H1 (cell line): ENCODE measurements at regions not wholly inside any gene's neighbourhood (a gene's known extent, or its start where the extent isn't known, plus 50 kb on each side); places are given as distances from the start of the nearest gene placed in this dataset.

Experiments used
- CTCF ChIA-PET: fragments of 300-600 bp; sonication (Branson Sonifier 250); formaldehyde crosslinking; loops from one replicate; lab custom pipeline; 2021; ENCODE audit not compliant: partially characterized antibody; lab: Charles Lee
- POLR2A ChIA-PET: fragments of 300-600 bp; sonication (Branson Sonifier 250); formaldehyde crosslinking; loops from one replicate; lab custom pipeline; 2021; ENCODE audit warnings: inconsistent platforms; ENCODE audit not compliant: partially characterized antibody; lab: Charles Lee
- DNase-seq, 2 experiments: peaks; one replicate each; pipeline versions ENCODE4 v3.0.0 to v3.0.0-alpha.2; 2010 to 2022; ENCODE audit warnings: low spot score in 2 of 2, low read depth in 1 of 2, mixed read lengths in 1 of 2
- FAIRE-seq: peaks from 2 replicates; lab custom pipeline; 2011; peaks lifted over from hg19 to GRCh38; lab: Jason Lieb, UNC
- H2AFZ ChIP-seq: 2 replicates; pipeline ENCODE4 v1.8.1; 2012; ENCODE audit warnings: low read length, inconsistent platforms
- H2AK5ac ChIP-seq: 2 replicates; pipeline ENCODE4 v1.6.1; 2013; ENCODE audit warnings: low read depth, low read length
- H2BK120ac ChIP-seq: replicated peaks from 2 replicates; pipeline ENCODE3; 2013; ENCODE audit warnings: low read depth, low read length, inconsistent platforms
- H2BK12ac ChIP-seq: 2 replicates; pipeline ENCODE4 v1.6.1; 2013; ENCODE audit warnings: low read depth, low read length
- H2BK15ac ChIP-seq: 2 replicates; pipeline ENCODE4 v1.6.1; 2013; ENCODE audit warnings: low read length
- H2BK20ac ChIP-seq: 2 replicates; pipeline ENCODE4 v1.6.1; 2013; ENCODE audit warnings: low read length
- H2BK5ac ChIP-seq: 2 replicates; pipeline ENCODE4 v1.6.1; 2013; ENCODE audit warnings: low read depth, low read length
- H3K14ac ChIP-seq: 2 replicates; pipeline ENCODE4 v1.6.1; 2013; ENCODE audit warnings: inconsistent platforms; ENCODE audit not compliant: insufficient read length
- H3K18ac ChIP-seq: 2 replicates; pipeline ENCODE4 v1.6.1; 2013; ENCODE audit warnings: low read length; ENCODE audit errors: extremely low read depth
- H3K23ac ChIP-seq: 2 replicates; pipeline ENCODE4 v1.6.1; 2013; ENCODE audit warnings: inconsistent platforms; ENCODE audit not compliant: insufficient read length
- H3K23me2 ChIP-seq: 2 replicates; pipeline ENCODE4 v1.6.1; 2013; ENCODE audit warnings: low read depth, low read length
- H3K27ac ChIP-seq: 2 replicates; pipeline ENCODE4 v1.6.1; 2011; ENCODE audit warnings: low read depth, low read length, inconsistent platforms
- H3K27me3 ChIP-seq, 4 experiments: replicated peaks in 1 of 4; 1 replicate in 1 of 4; 2 replicates in 3 of 4; pipeline versions ENCODE4 v1.6.1 to v1.8.1; 2011 to 2013; ENCODE audit warnings: low read length in 3 of 4, mild to moderate bottlenecking in 3 of 4, inconsistent platforms in 2 of 4, mixed read lengths in 2 of 4, moderate library complexity in 1 of 4; ENCODE audit not compliant: control insufficient read depth in 3 of 4, insufficient read depth in 3 of 4; ENCODE audit errors: extremely low read depth in 1 of 4
- H3K36me3 ChIP-seq, 4 experiments: 2 replicates each; pipeline versions ENCODE4 v1.6.1 to v1.8.1; 2011 to 2013; ENCODE audit warnings: mild to moderate bottlenecking in 4 of 4, low read length in 3 of 4, moderate library complexity in 2 of 4, control low read depth in 1 of 4, inconsistent platforms in 1 of 4; ENCODE audit not compliant: insufficient read depth in 4 of 4, control insufficient read depth in 2 of 4
- H3K4ac ChIP-seq: replicated peaks from 2 replicates; pipeline ENCODE3; 2013; ENCODE audit warnings: low read length, low read depth, mixed read lengths, inconsistent platforms; ENCODE audit not compliant: insufficient read length
- H3K4me1 ChIP-seq, 4 experiments: replicated peaks in 1 of 4; 1 replicate in 1 of 4; 2 replicates in 3 of 4; pipeline versions ENCODE4 v1.6.1 to v1.8.1; 2011 to 2013; ENCODE audit warnings: low read length in 3 of 4, inconsistent platforms in 2 of 4, mixed read lengths in 1 of 4; ENCODE audit not compliant: insufficient read depth in 4 of 4, control insufficient read depth in 3 of 4
- H3K4me2 ChIP-seq, 2 experiments: 2 replicates each; pipeline versions ENCODE4 v1.6.1 to v1.8.1; 2011 to 2013; ENCODE audit warnings: low read depth in 2 of 2, low read length in 2 of 2, control low read depth in 1 of 2, inconsistent platforms in 1 of 2, mild to moderate bottlenecking in 1 of 2; ENCODE audit not compliant: insufficient read depth in 1 of 2
- H3K4me3 ChIP-seq, 4 experiments: fragments of 200-600, 300-600 bp in 1 of 4; sonication (generic), shearing (Covaris generic), sonication (Bioruptor Twin) in 1 of 4; 2 replicates each; pipeline versions ENCODE4 v1.5.1 to v1.8.1; 2011 to 2016; ENCODE audit warnings: low read length in 4 of 4, low read depth in 3 of 4, control low read depth in 2 of 4, inconsistent platforms in 2 of 4, mild to moderate bottlenecking in 2 of 4, mixed read lengths in 1 of 4, moderate library complexity in 1 of 4; ENCODE audit not compliant: insufficient read depth in 2 of 4; ENCODE audit errors: extremely low read depth in 1 of 4
- H3K56ac ChIP-seq: replicated peaks from 2 replicates; pipeline ENCODE3; 2013; ENCODE audit warnings: low read depth, mild to moderate bottlenecking, mixed read lengths, low read length, inconsistent platforms; ENCODE audit not compliant: insufficient read length
- H3K79me1 ChIP-seq: 2 replicates; pipeline ENCODE4 v1.6.1; 2013; ENCODE audit warnings: low read depth, low read length, control low read depth
- H3K79me2 ChIP-seq, 2 experiments: 2 replicates each; pipeline versions ENCODE4 v1.6.1 to v1.8.1; 2012 to 2013; ENCODE audit warnings: low read length in 2 of 2, mild to moderate bottlenecking in 2 of 2, inconsistent platforms in 1 of 2; ENCODE audit not compliant: insufficient read depth in 2 of 2, control insufficient read depth in 1 of 2
- H3K9ac ChIP-seq, 4 experiments: replicated peaks in 1 of 4; 1 replicate in 1 of 4; 2 replicates in 3 of 4; pipeline versions ENCODE4 v1.6.1 to v1.8.1; 2011 to 2013; ENCODE audit warnings: low read depth in 3 of 4, low read length in 3 of 4, control low read depth in 2 of 4, mild to moderate bottlenecking in 2 of 4, moderate library complexity in 2 of 4, inconsistent platforms in 1 of 4; ENCODE audit errors: extremely low read depth in 1 of 4
- H3K9me3 ChIP-seq, 2 experiments: 2 replicates each; pipeline versions ENCODE4 v1.6.1 to v1.8.1; 2012 to 2013; ENCODE audit warnings: mild to moderate bottlenecking in 2 of 2, moderate library complexity in 2 of 2, control low read depth in 1 of 2, inconsistent platforms in 1 of 2, low read depth in 1 of 2, low read length in 1 of 2, mixed read lengths in 1 of 2; ENCODE audit not compliant: insufficient read depth in 2 of 2
- H4K20me1 ChIP-seq, 2 experiments: replicated peaks in 1 of 2; 2 replicates each; pipeline versions ENCODE3 to v1.8.1; 2011 to 2013; ENCODE audit warnings: inconsistent platforms in 2 of 2, low read length in 2 of 2, mild to moderate bottlenecking in 1 of 2; ENCODE audit not compliant: insufficient read depth in 2 of 2, control insufficient read depth in 1 of 2
- H4K5ac ChIP-seq: 2 replicates; pipeline ENCODE4 v1.6.1; 2013; ENCODE audit warnings: low read length, low read depth, mixed read lengths, inconsistent platforms; ENCODE audit not compliant: insufficient read length
- H4K8ac ChIP-seq: 2 replicates; pipeline ENCODE4 v1.8.0; 2013; ENCODE audit warnings: mild to moderate bottlenecking, moderate library complexity, low read length, inconsistent platforms; ENCODE audit not compliant: insufficient read depth; ENCODE audit errors: extremely low read depth
- H4K91ac ChIP-seq: replicated peaks from 2 replicates; pipeline ENCODE3; 2013; ENCODE audit warnings: low read length, mixed read lengths, inconsistent platforms; ENCODE audit not compliant: insufficient read length
- CREB1 ChIP-seq: IDR thresholded peaks from 2 replicates; pipeline ENCODE4 v1.6.1; 2012; ENCODE audit warnings: inconsistent platforms
- CTBP2 ChIP-seq: IDR thresholded peaks from 2 replicates; pipeline ENCODE4 v1.7.0; 2011; ENCODE audit warnings: borderline replicate concordance, mild to moderate bottlenecking, moderate library complexity, mixed read lengths, low read length; ENCODE audit not compliant: insufficient read depth, insufficient read length
- GABPA ChIP-seq: IDR thresholded peaks from 2 replicates; pipeline ENCODE4 v1.6.1; 2011; ENCODE audit warnings: mild to moderate bottlenecking, low read length, moderate library complexity, borderline replicate concordance; ENCODE audit not compliant: insufficient read depth
- JUND ChIP-seq: IDR thresholded peaks from 2 replicates; pipeline ENCODE4 v1.6.1; 2011; ENCODE audit warnings: mild to moderate bottlenecking, improper control_type of control experiment, low read length
- KDM4A ChIP-seq: IDR thresholded peaks from one replicate; pipeline ENCODE4 v1.7.1; 2012; ENCODE audit warnings: low read depth, mild to moderate bottlenecking, moderate library complexity, low read length, inconsistent platforms; ENCODE audit not compliant: severe bottlenecking
- POLR2A ChIP-seq, 2 experiments: IDR thresholded peaks; 1 replicate in 1 of 2; 2 replicates in 1 of 2; pipeline ENCODE4 v1.6.1; 2011; ENCODE audit warnings: low read depth in 2 of 2, low read length in 2 of 2, mild to moderate bottlenecking in 2 of 2; ENCODE audit errors: control extremely low read depth in 1 of 2
- RXRA ChIP-seq: IDR thresholded peaks from 2 replicates; pipeline ENCODE4 v1.6.1; 2011; ENCODE audit warnings: low read depth, mild to moderate bottlenecking, low read length, moderate library complexity; ENCODE audit not compliant: insufficient read depth
- SAP30 ChIP-seq: fragments of 300-600 bp; sonication (generic); IDR thresholded peaks from 2 replicates; pipeline ENCODE4 v1.7.1; 2012; ENCODE audit warnings: low read length, moderate library complexity, mild to moderate bottlenecking, inconsistent platforms; ENCODE audit not compliant: insufficient read depth, insufficient replicate concordance
- SIRT6 ChIP-seq: IDR thresholded peaks from one replicate; pipeline ENCODE4 v1.7.1; 2012; ENCODE audit warnings: low read length, inconsistent platforms
- TEAD4 ChIP-seq: IDR thresholded peaks from 2 replicates; pipeline ENCODE4 v1.6.1; 2012; ENCODE audit warnings: low read depth, low read length, inconsistent platforms, mixed read lengths
- USF2 ChIP-seq: IDR thresholded peaks from 2 replicates; pipeline ENCODE4 v1.6.1; 2011; ENCODE audit warnings: low read length, improper control_type of control experiment
- WGBS, 2 experiments: shearing (Covaris generic) in 1 of 2; methylation state at CpG; one replicate each; pipeline versions ENCODE4 v1.1.6 to v1.1.7; 2013 to 2015; ENCODE audit warnings: low lambda C conversion rate in 2 of 2, mixed read lengths in 2 of 2, inconsistent platforms in 1 of 2, low coverage in 1 of 2, missing lambda C conversion rate in 1 of 2; ENCODE audit not compliant: insufficient replicate concordance in 2 of 2, insufficient coverage in 1 of 2, insufficient read length in 1 of 2; ENCODE audit errors: extremely low coverage in 1 of 2, missing lambda C conversion rate in 1 of 2; 5-methylcytosine and 5-hydroxymethylcytosine counted together
- TF ChIP-seq, protein P1 (sequence below): IDR thresholded peaks from 2 replicates; pipeline ENCODE4 v1.6.1; 2012; ENCODE audit warnings: low read length, inconsistent platforms

DNA sequence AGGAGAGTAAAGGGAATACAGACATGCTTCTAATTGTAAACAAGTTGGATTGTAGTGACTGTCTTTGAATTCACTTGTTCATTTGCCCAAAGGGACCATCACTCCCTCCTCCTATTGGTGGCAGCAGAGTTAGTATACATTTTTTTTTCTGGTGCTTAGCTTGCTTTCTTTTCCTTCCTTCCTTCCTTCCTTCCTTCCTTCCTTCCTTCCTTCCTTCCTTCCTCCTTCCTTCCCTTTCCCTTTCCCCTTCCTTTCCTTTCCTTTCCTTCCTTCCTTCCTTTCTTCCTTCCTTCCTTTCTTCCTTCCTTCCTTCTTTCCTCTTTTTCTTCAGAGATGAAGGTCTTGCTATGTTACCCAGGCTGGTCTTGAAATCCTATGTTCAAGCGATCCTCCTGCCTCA lies 94.8 kb upstream of the ATP6AP2 start:
- 80% methylated on average over 1 of the region's 1 CpG; no CpG with 5 or more reads in 1 of the 2 experiments for WGBS, 2 experiments

More for the DNA sequence above, 94.8 kb upstream of the ATP6AP2 start:
- Histone ChIP-seq H3K9ac (no peak overlapping the region), H2BK120ac (no peak overlapping the region), H4K91ac (no peak overlapping the region), H2BK5ac (no peak overlapping the region), H3K14ac (no peak overlapping the region), H3K4me3 (no peak overlapping the region), H2BK15ac (no peak overlapping the region), H3K56ac (no peak overlapping the region), H2BK12ac (no peak overlapping the region), H2BK20ac (no peak overlapping the region), H3K4me1 (peaks cover 0 to 8% (median 5%) of the 10 kb centered on the region in 4 experiments; a peak in 6 of 7 replicates), H2AFZ (no peak overlapping the region), H3K4ac (no peak overlapping the region), H4K20me1 (no peaks in the 10 kb centered on the region), H3K27me3 (no peaks in the 10 kb centered on the region), H3K79me1 (no peaks in the 10 kb centered on the region), H3K36me3 (no peaks in the 10 kb centered on the region), H3K9me3 (no peaks in the 10 kb centered on the region; a peak in 1 of 4 replicates), H3K79me2 (no peaks in the 10 kb centered on the region), H4K8ac (no peak overlapping the region), H3K23ac (no peak overlapping the region), H3K18ac (no peak overlapping the region), H2AK5ac (no peak overlapping the region), H3K23me2 (no peaks in the 10 kb centered on the region; the same call in 1 of the 2 replicates), H3K4me2 (no peak overlapping the region), H3K27ac (no peak overlapping the region), H4K5ac (no peak overlapping the region)
- FAIRE-seq: no peak
- POLR2A ChIA-PET: no interaction called here
- DNase-seq: no peak
- CTCF ChIA-PET: no interaction called here
- no peak for TF ChIP-seq KDM4A
- TF ChIP-seq JUND: no peak
- TF ChIP-seq CTBP2: no peak
- TF ChIP-seq USF2: no peak
- no peak for TF ChIP-seq RXRA
- TF ChIP-seq TEAD4: no peak
- no peak for TF ChIP-seq CREB1
- TF ChIP-seq GABPA: no peak
- TF ChIP-seq, protein P1, sequence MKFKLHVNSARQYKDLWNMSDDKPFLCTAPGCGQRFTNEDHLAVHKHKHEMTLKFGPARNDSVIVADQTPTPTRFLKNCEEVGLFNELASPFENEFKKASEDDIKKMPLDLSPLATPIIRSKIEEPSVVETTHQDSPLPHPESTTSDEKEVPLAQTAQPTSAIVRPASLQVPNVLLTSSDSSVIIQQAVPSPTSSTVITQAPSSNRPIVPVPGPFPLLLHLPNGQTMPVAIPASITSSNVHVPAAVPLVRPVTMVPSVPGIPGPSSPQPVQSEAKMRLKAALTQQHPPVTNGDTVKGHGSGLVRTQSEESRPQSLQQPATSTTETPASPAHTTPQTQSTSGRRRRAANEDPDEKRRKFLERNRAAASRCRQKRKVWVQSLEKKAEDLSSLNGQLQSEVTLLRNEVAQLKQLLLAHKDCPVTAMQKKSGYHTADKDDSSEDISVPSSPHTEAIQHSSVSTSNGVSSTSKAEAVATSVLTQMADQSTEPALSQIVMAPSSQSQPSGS: no peak
- no peak for TF ChIP-seq SIRT6
- no peak for TF ChIP-seq POLR2A (IDR thresholded peaks at IDR 0.05; ENCODE audit: control extremely low read depth in 1 of 2, low read depth in 2 of 2, low read length in 2 of 2)
- TF ChIP-seq SAP30: no peak
